K562 (cell line): ENCODE measurements at regions not wholly inside any gene's neighbourhood (a gene's known extent, or its start where the extent isn't known, plus 50 kb on each side); places are given as distances from the start of the nearest gene placed in this dataset.

Experiments used
- ATAC-seq: fragments of 200-7000 bp; cut with Tn5 transposase; 3 replicates; pipeline ENCODE4 v1.9.1; 2020; ENCODE audit warnings: moderate library complexity
- BruUV-seq: library from RNA; stranded (reverse); fragments of 400-500 nt; replicated peaks from 2 replicates; lab custom pipeline; 2021; lab: Mats Ljungman, UMichigan
- CTCF ChIA-PET: fragments of 300-600 bp; formaldehyde crosslinking; extraction: SDS; loops from one replicate; lab custom pipeline; 2021; ENCODE audit warnings: low intra/inter-chr PET ratio; lab: Yijun Ruan, JAX
- POLR2A ChIA-PET: fragments of 300-600, 350-650 bp; sonication (Branson Sonifier 250); formaldehyde crosslinking; extraction: SDS; loops from one replicate; lab custom pipeline; 2021; ENCODE audit warnings: antibody characterized with exemption, inconsistent platforms; lab: Yijun Ruan, JAX
- DNase-seq, 4 experiments: peaks; one replicate each; pipeline versions ENCODE4 v3.0.0 to v3.0.0-alpha.2; 2011 to 2018; ENCODE audit warnings: low spot score in 3 of 4, mixed read lengths in 3 of 4; ENCODE audit errors: extremely low read depth in 1 of 4
- FAIRE-seq: peaks from 2 replicates; lab custom pipeline; 2011; peaks lifted over from hg19 to GRCh38; lab: Jason Lieb, UNC
- H2AFZ ChIP-seq: 2 replicates; pipeline ENCODE4 v1.6.0; 2011; ENCODE audit warnings: low read depth, low read length, control low read depth, inconsistent platforms
- H3K27ac ChIP-seq: fragments of 200-600 bp; 3 replicates; pipeline ENCODE4 v1.8.0; 2011; ENCODE audit warnings: low read depth, mild to moderate bottlenecking, control low read depth, inconsistent platforms, low read length, moderate library complexity, mixed read lengths; ENCODE audit errors: extremely low read depth
- H3K27me3 ChIP-seq, 2 experiments: fragments of 300-600 bp in 1 of 2; 2 replicates in 1 of 2; 3 replicates in 1 of 2; pipeline versions ENCODE4 v1.6.0 to v1.8.0; 2011; ENCODE audit warnings: inconsistent platforms in 2 of 2, low read length in 2 of 2, mild to moderate bottlenecking in 1 of 2, mixed read lengths in 1 of 2, moderate library complexity in 1 of 2; ENCODE audit not compliant: control insufficient read depth in 2 of 2, insufficient read depth in 2 of 2
- H3K36me3 ChIP-seq: fragments of 300-600 bp; 3 replicates; pipeline ENCODE4 v1.8.0; 2011; ENCODE audit warnings: mild to moderate bottlenecking, low read length, inconsistent platforms; ENCODE audit not compliant: control insufficient read depth, insufficient read depth
- H3K4me1 ChIP-seq, 2 experiments: fragments of 200-600 bp in 1 of 2; replicated peaks in 1 of 2; 2 replicates in 1 of 2; 3 replicates in 1 of 2; pipeline versions ENCODE4 v1.5.1 to v1.8.0; 2011; ENCODE audit warnings: inconsistent platforms in 2 of 2, low read length in 2 of 2, mild to moderate bottlenecking in 1 of 2, mixed read lengths in 1 of 2, moderate library complexity in 1 of 2; ENCODE audit not compliant: control insufficient read depth in 2 of 2, insufficient read depth in 2 of 2
- H3K4me2 ChIP-seq: 2 replicates; pipeline ENCODE4 v1.6.1; 2011; ENCODE audit warnings: low read length, control low read depth, inconsistent platforms, mixed read lengths; ENCODE audit not compliant: insufficient read depth
- H3K4me3 ChIP-seq: fragments of 200-600 bp; sonication (generic), shearing (Covaris generic); 2 replicates; pipeline ENCODE4 v1.5.1; 2016; ENCODE audit warnings: control low read depth, inconsistent platforms
- H3K79me2 ChIP-seq: fragments of 200-600 bp; 3 replicates; pipeline ENCODE4 v1.8.0; 2011; ENCODE audit warnings: low read length, inconsistent platforms; ENCODE audit not compliant: control insufficient read depth, insufficient read depth
- H3K9ac ChIP-seq, 2 experiments: 2 replicates each; pipeline versions ENCODE4 v1.6.0 to v1.6.1; 2011; ENCODE audit warnings: low read depth in 2 of 2, low read length in 2 of 2, control low read depth in 1 of 2, inconsistent platforms in 1 of 2, mild to moderate bottlenecking in 1 of 2, mixed read lengths in 1 of 2; ENCODE audit not compliant: insufficient read depth in 1 of 2
- H3K9me1 ChIP-seq: one replicate; pipeline ENCODE4 v1.6.0; 2011; ENCODE audit warnings: inconsistent platforms, mild to moderate bottlenecking, low read length, moderate library complexity; ENCODE audit not compliant: control insufficient read depth, insufficient read depth
- H3K9me3 ChIP-seq: replicated peaks from 2 replicates; pipeline ENCODE4 v1.5.1; 2011; ENCODE audit warnings: low read depth, low read length, inconsistent platforms; ENCODE audit not compliant: control insufficient read depth, insufficient read depth
- H4K20me1 ChIP-seq: replicated peaks from 2 replicates; pipeline ENCODE4 v1.6.1; 2011; ENCODE audit warnings: low read length, inconsistent platforms, mixed read lengths; ENCODE audit not compliant: control insufficient read depth, insufficient read depth
- CBFB ChIP-seq: sonication (generic); formaldehyde crosslinking; IDR thresholded peaks from 2 replicates; pipeline ENCODE4 v1.4.0; 2020; ENCODE audit warnings: mild to moderate bottlenecking, missing genetic modification reagents
- CBX5 ChIP-seq: IDR thresholded peaks from 2 replicates; pipeline ENCODE4 v1.6.1; 2014; ENCODE audit warnings: low read depth, borderline replicate concordance
- MAFG ChIP-seq: fragments of 450-650 bp; conservative IDR thresholded peaks from 2 replicates; pipeline ENCODE4 v1.6.1; 2016; ENCODE audit warnings: missing genetic modification characterization, missing compliant biosample characterization
- PHF21A ChIP-seq: fragments of 450-650 bp; IDR thresholded peaks from 2 replicates; pipeline ENCODE4 v1.6.1; 2017; ENCODE audit warnings: low read depth, borderline replicate concordance
- POLR3G ChIP-seq: IDR thresholded peaks from 2 replicates; pipeline ENCODE4 v1.6.1; 2011; ENCODE audit not compliant: insufficient read length, insufficient replicate concordance; ENCODE audit errors: extremely low read depth
- SREBF1 ChIP-seq: fragments of 150-350 bp; IDR thresholded peaks from 2 replicates; pipeline ENCODE4 v1.6.1; 2014; ENCODE audit warnings: antibody characterized with exemption, low read depth, low read length, borderline replicate concordance
- ZC3H8 ChIP-seq: fragments of 450-650 bp; IDR thresholded peaks from 2 replicates; pipeline ENCODE4 v1.6.1; 2017
- ZFP1 ChIP-seq: fragments of 450-650 bp; formaldehyde crosslinking; IDR thresholded peaks from 2 replicates; pipeline ENCODE4 v1.4.0; 2020; ENCODE audit warnings: mild to moderate bottlenecking, mixed read lengths
- ZNF124 ChIP-seq: sonication (generic); formaldehyde crosslinking; IDR thresholded peaks from 2 replicates; pipeline ENCODE4 v1.8.1; 2022; ENCODE audit warnings: missing genetic modification reagents
- ZNF24 ChIP-seq: fragments of 450-650 bp; IDR thresholded peaks from 2 replicates; pipeline ENCODE4 v1.6.1; 2016
- WGBS: fragments of 100-300 bp; shearing (Covaris generic); methylation state at CpG from one replicate; pipeline ENCODE4 v1.1.6; 2016; ENCODE audit warnings: low coverage, mixed read lengths; ENCODE audit not compliant: insufficient coverage; ENCODE audit errors: missing lambda C conversion rate; 5-methylcytosine and 5-hydroxymethylcytosine counted together
- in situ Hi-C: fragments of 300-500 bp; cut with MboI; formaldehyde crosslinking; loops from 4 replicates; pipeline ENCODE4 v1.15.0; 2018; ENCODE audit warnings: inconsistent platforms, mixed read lengths
- intact Hi-C: fragments of 100-400 bp; cut with micrococcal nuclease; formaldehyde crosslinking; loops from 2 replicates; pipeline ENCODE4 v1.14.2; 2022
- TF ChIP-seq, protein P1 (sequence below): sonication (generic); formaldehyde crosslinking; IDR thresholded peaks from 2 replicates; pipeline ENCODE4 v1.8.1; 2022; ENCODE audit warnings: missing genetic modification reagents
- TF ChIP-seq, protein P2 (sequence below): IDR thresholded peaks from 2 replicates; pipeline ENCODE4 v1.6.1; 2011; ENCODE audit not compliant: insufficient read length; ENCODE audit errors: extremely low read depth
- TF ChIP-seq, protein P3 (sequence below): fragments of 450-650 bp; IDR thresholded peaks from 2 replicates; pipeline ENCODE4 v1.7.1; 2018; ENCODE audit warnings: mild to moderate bottlenecking, low read depth; ENCODE audit not compliant: partially characterized antibody

DNA sequence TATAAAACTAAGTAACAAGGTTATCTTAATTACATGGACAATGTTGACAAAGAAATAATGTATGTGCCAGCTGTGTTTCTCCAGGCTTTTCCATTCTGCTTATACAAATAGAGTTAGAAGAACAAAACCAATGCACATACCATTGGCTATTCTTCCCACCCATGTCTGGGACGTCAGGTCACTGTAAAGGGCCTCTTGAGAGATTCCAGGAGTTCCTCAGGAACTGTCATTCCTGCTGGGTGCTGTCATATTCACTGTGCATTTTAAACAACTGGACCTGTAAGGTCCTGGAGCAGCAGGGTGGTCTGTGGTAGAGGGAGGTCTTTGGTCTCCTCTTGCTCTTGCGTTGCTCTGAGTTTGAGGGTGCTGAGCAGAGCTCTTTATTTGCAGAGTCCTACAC is 74.6 kb upstream of the AP1S2 start:
- no peak for TF ChIP-seq MAFG
- H2AFZ ChIP-seq: no peak overlapping the region
- no peaks in the 10 kb centered on the region for H4K20me1 ChIP-seq
- H3K9ac ChIP-seq: no peak overlapping the region
- intact Hi-C loops: loop anchor here (5.0 kb wide), 1 partner anchor 77 kb away; the partner anchor contains the start of gene AP1S2
- no peaks in the 10 kb centered on the region for H3K9me1 ChIP-seq
- ChIA-PET CTCF (no interaction called here), POLR2A (no interaction called here)
- DNase-seq (no peak), FAIRE-seq (no peak), ATAC-seq (no peak)
- no peaks in the 10 kb centered on the region for H3K27me3 ChIP-seq
- no peaks in the 10 kb centered on the region for H3K79me2 ChIP-seq
- H3K4me1 ChIP-seq: no peaks in the 10 kb centered on the region
- H3K4me2 ChIP-seq: no peak overlapping the region
- no TSS peak for BruUV-seq
- 4% methylated on average over 2 of the region's 2 CpGs for WGBS
- in situ Hi-C loops: no loop called here
- H3K27ac ChIP-seq: no peak overlapping the region
- H3K36me3 ChIP-seq: no peaks in the 10 kb centered on the region
- no peaks in the 10 kb centered on the region for H3K9me3 ChIP-seq
- H3K4me3 ChIP-seq: no peak overlapping the region

DNA sequence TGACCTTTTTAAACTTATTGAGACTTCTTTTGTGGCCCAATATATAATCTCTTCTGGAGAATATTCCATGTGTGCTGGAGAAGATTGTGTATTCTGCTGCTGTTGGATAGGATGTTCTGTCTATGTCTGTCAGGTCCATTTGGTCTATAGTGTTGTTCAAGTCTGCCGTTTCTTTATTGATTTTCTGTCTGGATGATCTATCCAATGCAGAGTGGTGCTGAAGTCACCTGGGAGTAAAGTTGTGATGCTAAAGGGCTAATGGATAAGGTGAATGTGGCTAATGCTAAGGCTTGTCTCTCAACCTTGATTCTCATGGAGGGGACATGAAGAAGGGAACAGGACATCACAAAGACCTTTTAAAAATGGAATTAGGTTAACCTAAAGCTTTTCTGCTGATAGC is 72.0 kb upstream of the AP1S2 start:
- CTCF ChIA-PET: no interaction called here
- Histone ChIP-seq H2AFZ (no peak overlapping the region), H3K9me1 (no peaks in the 10 kb centered on the region), H4K20me1 (no peaks in the 10 kb centered on the region), H3K27ac (no peak overlapping the region), H3K9ac (no peak overlapping the region), H3K36me3 (no peaks in the 10 kb centered on the region), H3K4me1 (no peaks in the 10 kb centered on the region), H3K4me3 (no peak overlapping the region), H3K79me2 (no peaks in the 10 kb centered on the region), H3K9me3 (no peaks in the 10 kb centered on the region), H3K27me3 (no peaks in the 10 kb centered on the region), H3K4me2 (no peak overlapping the region)
- POLR2A ChIA-PET: no interaction called here
- DNase-seq: no peak
- no peak for ATAC-seq
- intact Hi-C loops: loop anchor here (5.0 kb wide), 1 partner anchor 74 kb away; the partner anchor contains the start of gene AP1S2
- in situ Hi-C loops: no loop called here
- no TSS peak for BruUV-seq
- WGBS: 0% methylated on average over 1 of the region's 1 CpG
- no peak for FAIRE-seq
- TF ChIP-seq, protein P1, sequence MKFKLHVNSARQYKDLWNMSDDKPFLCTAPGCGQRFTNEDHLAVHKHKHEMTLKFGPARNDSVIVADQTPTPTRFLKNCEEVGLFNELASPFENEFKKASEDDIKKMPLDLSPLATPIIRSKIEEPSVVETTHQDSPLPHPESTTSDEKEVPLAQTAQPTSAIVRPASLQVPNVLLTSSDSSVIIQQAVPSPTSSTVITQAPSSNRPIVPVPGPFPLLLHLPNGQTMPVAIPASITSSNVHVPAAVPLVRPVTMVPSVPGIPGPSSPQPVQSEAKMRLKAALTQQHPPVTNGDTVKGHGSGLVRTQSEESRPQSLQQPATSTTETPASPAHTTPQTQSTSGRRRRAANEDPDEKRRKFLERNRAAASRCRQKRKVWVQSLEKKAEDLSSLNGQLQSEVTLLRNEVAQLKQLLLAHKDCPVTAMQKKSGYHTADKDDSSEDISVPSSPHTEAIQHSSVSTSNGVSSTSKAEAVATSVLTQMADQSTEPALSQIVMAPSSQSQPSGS (CRISPR knock-in tag): no peak
- TF ChIP-seq ZC3H8: no peak
- TF ChIP-seq, protein P2, sequence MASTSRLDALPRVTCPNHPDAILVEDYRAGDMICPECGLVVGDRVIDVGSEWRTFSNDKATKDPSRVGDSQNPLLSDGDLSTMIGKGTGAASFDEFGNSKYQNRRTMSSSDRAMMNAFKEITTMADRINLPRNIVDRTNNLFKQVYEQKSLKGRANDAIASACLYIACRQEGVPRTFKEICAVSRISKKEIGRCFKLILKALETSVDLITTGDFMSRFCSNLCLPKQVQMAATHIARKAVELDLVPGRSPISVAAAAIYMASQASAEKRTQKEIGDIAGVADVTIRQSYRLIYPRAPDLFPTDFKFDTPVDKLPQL: no peak
- TF ChIP-seq POLR3G: no peak
- no peak for TF ChIP-seq PHF21A
- TF ChIP-seq CBX5: no peak
- no peak for TF ChIP-seq SREBF1
- no peak for TF ChIP-seq ZNF24
- no peak for TF ChIP-seq ZNF124
- TF ChIP-seq ZFP1 (CRISPR knock-in tag): no peak
- TF ChIP-seq, protein P3, sequence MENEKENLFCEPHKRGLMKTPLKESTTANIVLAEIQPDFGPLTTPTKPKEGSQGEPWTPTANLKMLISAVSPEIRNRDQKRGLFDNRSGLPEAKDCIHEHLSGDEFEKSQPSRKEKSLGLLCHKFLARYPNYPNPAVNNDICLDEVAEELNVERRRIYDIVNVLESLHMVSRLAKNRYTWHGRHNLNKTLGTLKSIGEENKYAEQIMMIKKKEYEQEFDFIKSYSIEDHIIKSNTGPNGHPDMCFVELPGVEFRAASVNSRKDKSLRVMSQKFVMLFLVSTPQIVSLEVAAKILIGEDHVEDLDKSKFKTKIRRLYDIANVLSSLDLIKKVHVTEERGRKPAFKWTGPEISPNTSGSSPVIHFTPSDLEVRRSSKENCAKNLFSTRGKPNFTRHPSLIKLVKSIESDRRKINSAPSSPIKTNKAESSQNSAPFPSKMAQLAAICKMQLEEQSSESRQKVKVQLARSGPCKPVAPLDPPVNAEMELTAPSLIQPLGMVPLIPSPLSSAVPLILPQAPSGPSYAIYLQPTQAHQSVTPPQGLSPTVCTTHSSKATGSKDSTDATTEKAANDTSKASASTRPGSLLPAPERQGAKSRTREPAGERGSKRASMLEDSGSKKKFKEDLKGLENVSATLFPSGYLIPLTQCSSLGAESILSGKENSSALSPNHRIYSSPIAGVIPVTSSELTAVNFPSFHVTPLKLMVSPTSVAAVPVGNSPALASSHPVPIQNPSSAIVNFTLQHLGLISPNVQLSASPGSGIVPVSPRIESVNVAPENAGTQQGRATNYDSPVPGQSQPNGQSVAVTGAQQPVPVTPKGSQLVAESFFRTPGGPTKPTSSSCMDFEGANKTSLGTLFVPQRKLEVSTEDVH: no peak
- no peak for TF ChIP-seq CBFB (CRISPR knock-in tag)
